ENCODE measurements at regions not wholly inside any gene's neighbourhood (a gene's known extent, or its start where the extent isn't known, plus 50 kb on each side); places are given as distances from the start of the nearest gene placed in this dataset.

DNA sequence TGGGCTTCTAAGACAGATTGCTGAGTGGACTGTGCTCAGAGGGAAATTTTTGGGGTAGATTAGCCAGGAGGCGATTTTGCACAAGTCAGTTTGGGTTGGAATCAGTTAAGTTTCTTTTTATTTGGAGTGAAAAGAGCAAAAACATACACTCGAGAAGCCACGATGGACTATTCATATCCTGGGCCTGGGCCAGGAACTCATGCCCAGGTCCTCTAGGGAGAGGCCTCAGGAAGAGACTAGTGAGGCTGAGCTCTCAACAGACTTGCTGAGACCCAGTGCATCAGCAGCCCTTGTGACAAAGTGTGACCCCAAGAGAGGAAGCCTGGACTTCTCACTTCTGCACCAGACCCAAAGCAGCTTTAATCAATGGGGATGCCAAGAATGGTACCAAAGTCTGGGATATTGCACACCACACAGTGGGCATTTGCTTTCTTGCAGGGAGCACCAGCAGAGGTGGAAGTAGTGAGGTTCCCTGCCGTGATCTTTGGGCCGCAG is 61.6 kb upstream of the MAFB start:
- WGBS = 67% methylated on average over 5 of the region's 5 CpGs

DNA sequence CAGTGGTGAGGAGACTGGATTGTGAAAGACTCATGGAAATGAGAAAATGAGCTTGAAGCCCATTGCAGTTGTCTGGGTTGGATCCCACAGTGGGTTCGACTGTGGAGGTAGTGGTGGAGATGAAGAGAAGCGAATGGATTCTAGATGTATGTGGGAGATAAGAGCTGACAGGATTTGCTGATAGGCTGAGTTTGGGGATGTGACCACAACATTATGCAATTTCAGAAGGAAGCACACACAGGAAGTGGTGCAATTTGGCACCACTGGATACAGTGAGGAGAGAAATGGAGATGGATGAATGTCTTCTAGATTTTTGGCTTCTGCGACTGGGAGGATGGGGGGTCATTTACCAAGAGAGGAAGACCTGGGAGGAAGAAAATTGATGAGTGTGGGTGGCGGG is 64.4 kb upstream of the MAFB start:
- DNase-seq (ENCODE audit: low spot score) = no peak
- no peaks in the 10 kb centered on the region for H3K36me3 ChIP-seq (ENCODE audit: control insufficient read depth in 4 of 4, insufficient read depth in 3 of 4, low read depth in 1 of 4, low read length in 3 of 4)
- 83% methylated on average over 4 of the region's 4 CpGs for WGBS
- H3K9me3 ChIP-seq (ENCODE audit: control insufficient read depth in 4 of 4, low read length in 3 of 4) = peaks cover 0 to 4% (median 0%) of the 10 kb centered on the region in 4 donors
- H3K27ac ChIP-seq (ENCODE audit: low read depth in 1 of 2, low read length in 2 of 2) = no peak overlapping the region
- H3K4me1 ChIP-seq (ENCODE audit: control insufficient read depth in 4 of 4, insufficient read depth in 4 of 4, low read length in 3 of 4) = no peaks in the 10 kb centered on the region
- TF ChIP-seq ZBTB33 (IDR thresholded peaks at IDR 0.05) = no peak
- no peak for TF ChIP-seq YY1 (IDR thresholded peaks at IDR 0.05)
- TF ChIP-seq JUND (IDR thresholded peaks at IDR 0.05) = no peak
- no peak for TF ChIP-seq NR2F2 (IDR thresholded peaks at IDR 0.05)
- TF ChIP-seq GABPA (IDR thresholded peaks at IDR 0.05 in 1 of 2, conservative IDR thresholded peaks at IDR 0.05 in 1 of 2) = no peak
- TF ChIP-seq HNF4A (conservative IDR thresholded peaks at IDR 0.05) = no peak
- TF ChIP-seq, protein P1, sequence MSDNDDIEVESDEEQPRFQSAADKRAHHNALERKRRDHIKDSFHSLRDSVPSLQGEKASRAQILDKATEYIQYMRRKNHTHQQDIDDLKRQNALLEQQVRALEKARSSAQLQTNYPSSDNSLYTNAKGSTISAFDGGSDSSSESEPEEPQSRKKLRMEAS (IDR thresholded peaks at IDR 0.05) = no peak
- no peak for TF ChIP-seq REST (IDR thresholded peaks at IDR 0.05)
- TF ChIP-seq SP1 (IDR thresholded peaks at IDR 0.05) = no peak
- TF ChIP-seq ATF3 (IDR thresholded peaks at IDR 0.05) = no peak
- TF ChIP-seq, protein P2, sequence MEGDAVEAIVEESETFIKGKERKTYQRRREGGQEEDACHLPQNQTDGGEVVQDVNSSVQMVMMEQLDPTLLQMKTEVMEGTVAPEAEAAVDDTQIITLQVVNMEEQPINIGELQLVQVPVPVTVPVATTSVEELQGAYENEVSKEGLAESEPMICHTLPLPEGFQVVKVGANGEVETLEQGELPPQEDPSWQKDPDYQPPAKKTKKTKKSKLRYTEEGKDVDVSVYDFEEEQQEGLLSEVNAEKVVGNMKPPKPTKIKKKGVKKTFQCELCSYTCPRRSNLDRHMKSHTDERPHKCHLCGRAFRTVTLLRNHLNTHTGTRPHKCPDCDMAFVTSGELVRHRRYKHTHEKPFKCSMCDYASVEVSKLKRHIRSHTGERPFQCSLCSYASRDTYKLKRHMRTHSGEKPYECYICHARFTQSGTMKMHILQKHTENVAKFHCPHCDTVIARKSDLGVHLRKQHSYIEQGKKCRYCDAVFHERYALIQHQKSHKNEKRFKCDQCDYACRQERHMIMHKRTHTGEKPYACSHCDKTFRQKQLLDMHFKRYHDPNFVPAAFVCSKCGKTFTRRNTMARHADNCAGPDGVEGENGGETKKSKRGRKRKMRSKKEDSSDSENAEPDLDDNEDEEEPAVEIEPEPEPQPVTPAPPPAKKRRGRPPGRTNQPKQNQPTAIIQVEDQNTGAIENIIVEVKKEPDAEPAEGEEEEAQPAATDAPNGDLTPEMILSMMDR (IDR thresholded peaks at IDR 0.05; ENCODE audit: low read depth, low read length, missing input control) = no peak
- TF ChIP-seq EGR1 (IDR thresholded peaks at IDR 0.05; ENCODE audit: low read depth in 2 of 2) = no peak
- TF ChIP-seq RXRA (IDR thresholded peaks at IDR 0.05) = no peak
- no peak for TF ChIP-seq RAD21 (IDR thresholded peaks at IDR 0.05)
- TF ChIP-seq HNF4G (IDR thresholded peaks at IDR 0.05) = no peak
- no peak for TF ChIP-seq TAF1 (conservative IDR thresholded peaks at IDR 0.05)
- no peak for TF ChIP-seq FOXA2 (IDR thresholded peaks at IDR 0.05)
- no peak for TF ChIP-seq FOXA1 (IDR thresholded peaks at IDR 0.05)
- no peak overlapping the region for H3K9ac ChIP-seq (ENCODE audit: low read depth in 1 of 2, low read length in 2 of 2)
- H3K27me3 ChIP-seq (ENCODE audit: control insufficient read depth in 4 of 4, insufficient read depth in 4 of 4, low read length in 3 of 4) = no peaks in the 10 kb centered on the region
- H3K4me3 ChIP-seq (ENCODE audit: low read depth in 1 of 3, low read length in 3 of 3) = no peak overlapping the region

More for the DNA sequence above, 61.6 kb upstream of the MAFB start:
- no peak for TF ChIP-seq RXRA (IDR thresholded peaks at IDR 0.05)
- TF ChIP-seq EGR1 (IDR thresholded peaks at IDR 0.05; ENCODE audit: low read depth in 2 of 2) = no peak
- no peak for TF ChIP-seq RAD21 (IDR thresholded peaks at IDR 0.05)
- no peak for TF ChIP-seq HNF4A (conservative IDR thresholded peaks at IDR 0.05)
- TF ChIP-seq HNF4G (IDR thresholded peaks at IDR 0.05) = no peak
- TF ChIP-seq FOXA1 (IDR thresholded peaks at IDR 0.05) = no peak
- Histone ChIP-seq H3K4me1 (ENCODE audit: control insufficient read depth in 4 of 4, insufficient read depth in 4 of 4, low read length in 3 of 4) (no peaks in the 10 kb centered on the region), H3K9me3 (ENCODE audit: control insufficient read depth in 4 of 4, low read length in 3 of 4) (peaks cover 0 to 2% (median 0%) of the 10 kb centered on the region in 4 donors), H3K36me3 (ENCODE audit: control insufficient read depth in 4 of 4, insufficient read depth in 3 of 4, low read depth in 1 of 4, low read length in 3 of 4) (no peaks in the 10 kb centered on the region), H3K9ac (ENCODE audit: low read depth in 1 of 2, low read length in 2 of 2) (no peak overlapping the region), H3K27ac (ENCODE audit: low read depth in 1 of 2, low read length in 2 of 2) (no peak overlapping the region), H3K4me3 (ENCODE audit: low read depth in 1 of 3, low read length in 3 of 3) (no peak overlapping the region), H3K27me3 (ENCODE audit: control insufficient read depth in 4 of 4, insufficient read depth in 4 of 4, low read length in 3 of 4) (no peaks in the 10 kb centered on the region)
- no peak for DNase-seq (ENCODE audit: low spot score)
